ENCODE measurements at regions not wholly inside any gene's neighbourhood (a gene's known extent, or its start where the extent isn't known, plus 50 kb on each side); places are given as distances from the start of the nearest gene placed in this dataset.
"Not testable (repeated sequence)": the region's sequence is repeated elsewhere in the genome, so short reads cannot be mapped to it uniquely, and the experiment has no call there.

GRCh38 chrX:92117701-92118100, 338.5 kb downstream of the PCDH11X start:
- TF ChIP-seq EZH2phosphoT487 (IDR thresholded peaks at IDR 0.05; ENCODE audit: borderline replicate concordance); CTCF (IDR thresholded peaks at IDR 0.05 in 2 of 3, conservative IDR thresholded peaks at IDR 0.05 in 1 of 3; ENCODE audit: borderline replicate concordance in 1 of 3, insufficient read depth in 1 of 3, low read depth in 2 of 3, low read length in 2 of 3); YY1 (IDR thresholded peaks at IDR 0.05; ENCODE audit: extremely low read depth, insufficient replicate concordance, low read depth, low read length); EZH2 (IDR thresholded peaks at IDR 0.05); ZNF274 (IDR thresholded peaks at IDR 0.05; ENCODE audit: low read depth, low read length); MAX (IDR thresholded peaks at IDR 0.05); EGR1 (IDR thresholded peaks at IDR 0.05; ENCODE audit: low read depth); POLR2AphosphoS5 (IDR thresholded peaks at IDR 0.05; ENCODE audit: low read depth, low read length); JUND (IDR thresholded peaks at IDR 0.05); POLR2A (IDR thresholded peaks at IDR 0.05; ENCODE audit: borderline replicate concordance, extremely low read depth, insufficient read depth, insufficient read length); SP1 (IDR thresholded peaks at IDR 0.05; ENCODE audit: low read depth); ELF1 (IDR thresholded peaks at IDR 0.05; ENCODE audit: borderline replicate concordance, low read depth); CEBPB (IDR thresholded peaks at IDR 0.05; ENCODE audit: low read depth): not testable (repeated sequence)

Measured in HCT116 (cell line).